ENCODE measurements at regions not wholly inside any gene's neighbourhood (a gene's known extent, or its start where the extent isn't known, plus 50 kb on each side); places are given as distances from the start of the nearest gene placed in this dataset.

- Histone ChIP-seq H2AFZ (ENCODE audit: low read depth, low read length) (no peak overlapping the region), H3K4me2 (ENCODE audit: low read length) (no peak overlapping the region), H3K4me1 (ENCODE audit: low read length) (peaks cover 15% of the 10 kb centered on the region), H3K27me3 (ENCODE audit: low read depth, low read length) (no peaks in the 10 kb centered on the region), H3K9me3 (ENCODE audit: insufficient read depth, low read length) (no peaks in the 10 kb centered on the region), H3K4me3 (ENCODE audit: low read length) (no peak overlapping the region), H3K27ac (ENCODE audit: low read length) (no peak overlapping the region), H3K9ac (ENCODE audit: low read length) (no peak overlapping the region), H3K79me2 (ENCODE audit: low read length) (no peaks in the 10 kb centered on the region), H3K36me3 (replicated peaks; ENCODE audit: low read depth, low read length) (peaks cover 3% of the 10 kb centered on the region), H4K20me1 (ENCODE audit: insufficient read depth, low read length) (no peaks in the 10 kb centered on the region)
- TF ChIP-seq, protein P1, sequence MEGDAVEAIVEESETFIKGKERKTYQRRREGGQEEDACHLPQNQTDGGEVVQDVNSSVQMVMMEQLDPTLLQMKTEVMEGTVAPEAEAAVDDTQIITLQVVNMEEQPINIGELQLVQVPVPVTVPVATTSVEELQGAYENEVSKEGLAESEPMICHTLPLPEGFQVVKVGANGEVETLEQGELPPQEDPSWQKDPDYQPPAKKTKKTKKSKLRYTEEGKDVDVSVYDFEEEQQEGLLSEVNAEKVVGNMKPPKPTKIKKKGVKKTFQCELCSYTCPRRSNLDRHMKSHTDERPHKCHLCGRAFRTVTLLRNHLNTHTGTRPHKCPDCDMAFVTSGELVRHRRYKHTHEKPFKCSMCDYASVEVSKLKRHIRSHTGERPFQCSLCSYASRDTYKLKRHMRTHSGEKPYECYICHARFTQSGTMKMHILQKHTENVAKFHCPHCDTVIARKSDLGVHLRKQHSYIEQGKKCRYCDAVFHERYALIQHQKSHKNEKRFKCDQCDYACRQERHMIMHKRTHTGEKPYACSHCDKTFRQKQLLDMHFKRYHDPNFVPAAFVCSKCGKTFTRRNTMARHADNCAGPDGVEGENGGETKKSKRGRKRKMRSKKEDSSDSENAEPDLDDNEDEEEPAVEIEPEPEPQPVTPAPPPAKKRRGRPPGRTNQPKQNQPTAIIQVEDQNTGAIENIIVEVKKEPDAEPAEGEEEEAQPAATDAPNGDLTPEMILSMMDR (IDR thresholded peaks at IDR 0.05; ENCODE audit: low read depth, low read length): no peak
- TF ChIP-seq EZH2phosphoT487 (IDR thresholded peaks at IDR 0.05; ENCODE audit: low read depth): no peak
Observed at GRCh38 chr13:90014038-90014437, 1333.4 kb upstream of the MIR17HG start.

GRCh38 chr13:90015565-90016507 is 1331.7 kb upstream of the MIR17HG start:
- H3K4me2 ChIP-seq (ENCODE audit: low read length): no peak overlapping the region
- H3K9me3 ChIP-seq (ENCODE audit: insufficient read depth, low read length): no peaks in the 10 kb centered on the region
- H2AFZ ChIP-seq (ENCODE audit: low read depth, low read length): no peak overlapping the region
- H3K36me3 ChIP-seq (replicated peaks; ENCODE audit: low read depth, low read length): peaks cover 3% of the 10 kb centered on the region
- no peak overlapping the region for H3K9ac ChIP-seq (ENCODE audit: low read length)
- H3K27ac ChIP-seq (ENCODE audit: low read length): no peak overlapping the region
- TF ChIP-seq, protein P1 (IDR thresholded peaks at IDR 0.05; ENCODE audit: low read depth, low read length): no peak
- TF ChIP-seq EZH2phosphoT487 (IDR thresholded peaks at IDR 0.05; ENCODE audit: low read depth): no peak
- H3K79me2 ChIP-seq (ENCODE audit: low read length): no peaks in the 10 kb centered on the region
- H4K20me1 ChIP-seq (ENCODE audit: insufficient read depth, low read length): no peaks in the 10 kb centered on the region
- no peaks in the 10 kb centered on the region for H3K27me3 ChIP-seq (ENCODE audit: low read depth, low read length)
- peaks cover 15% of the 10 kb centered on the region for H3K4me1 ChIP-seq (ENCODE audit: low read length)
- H3K4me3 ChIP-seq (ENCODE audit: low read length): no peak overlapping the region

- peaks cover 3% of the 10 kb centered on the region for H3K36me3 ChIP-seq (replicated peaks; ENCODE audit: low read depth, low read length)
- no peaks in the 10 kb centered on the region for H3K9me3 ChIP-seq (ENCODE audit: insufficient read depth, low read length)
- no peak overlapping the region for H3K9ac ChIP-seq (ENCODE audit: low read length)
- H3K4me1 ChIP-seq (ENCODE audit: low read length): peaks cover 15% of the 10 kb centered on the region
- no peaks in the 10 kb centered on the region for H3K27me3 ChIP-seq (ENCODE audit: low read depth, low read length)
- no peaks in the 10 kb centered on the region for H4K20me1 ChIP-seq (ENCODE audit: insufficient read depth, low read length)
- H3K27ac ChIP-seq (ENCODE audit: low read length): no peak overlapping the region
- H3K79me2 ChIP-seq (ENCODE audit: low read length): no peaks in the 10 kb centered on the region
- H2AFZ ChIP-seq (ENCODE audit: low read depth, low read length): no peak overlapping the region
- no peak overlapping the region for H3K4me3 ChIP-seq (ENCODE audit: low read length)
- no peak overlapping the region for H3K4me2 ChIP-seq (ENCODE audit: low read length)
- TF ChIP-seq, protein P1 (IDR thresholded peaks at IDR 0.05; ENCODE audit: low read depth, low read length): no peak
- TF ChIP-seq EZH2phosphoT487 (IDR thresholded peaks at IDR 0.05; ENCODE audit: low read depth): no peak
Observed at GRCh38 chr13:90016688-90017087, 1330.8 kb upstream of the MIR17HG start.

GRCh38 chr13:90020536-90021070 is 1326.9 kb upstream of the MIR17HG start:
- Histone ChIP-seq H3K9me3 (ENCODE audit: insufficient read depth, low read length) (peaks cover 4% of the 10 kb centered on the region; the same call in 1 of the 2 replicates), H3K36me3 (replicated peaks; ENCODE audit: low read depth, low read length) (no peaks in the 10 kb centered on the region), H3K4me2 (ENCODE audit: low read length) (no peak overlapping the region), H4K20me1 (ENCODE audit: insufficient read depth, low read length) (no peaks in the 10 kb centered on the region), H3K79me2 (ENCODE audit: low read length) (no peaks in the 10 kb centered on the region), H3K27me3 (ENCODE audit: low read depth, low read length) (no peaks in the 10 kb centered on the region), H3K27ac (ENCODE audit: low read length) (no peak overlapping the region), H3K4me3 (ENCODE audit: low read length) (no peak overlapping the region), H3K9ac (ENCODE audit: low read length) (no peak overlapping the region), H3K4me1 (ENCODE audit: low read length) (peaks cover 6% of the 10 kb centered on the region), H2AFZ (ENCODE audit: low read depth, low read length) (no peak overlapping the region)
- TF ChIP-seq, protein P1 (IDR thresholded peaks at IDR 0.05; ENCODE audit: low read depth, low read length): no peak
- TF ChIP-seq EZH2phosphoT487 (IDR thresholded peaks at IDR 0.05; ENCODE audit: low read depth): no peak

Measured in OCI-LY3 (cell line).